Mesothelial cell of epicardium (in vitro differentiated cells): ENCODE measurements at regions not wholly inside any gene's neighbourhood (a gene's known extent, or its start where the extent isn't known, plus 50 kb on each side); places are given as distances from the start of the nearest gene placed in this dataset.

Source experiments
- DNase-seq, 2 experiments: peaks; one replicate each; pipeline ENCODE4 v3.0.0; 2021; ENCODE audit warnings: low spot score in 2 of 2; ENCODE audit not compliant: unreplicated experiment in 2 of 2
- H3K27ac Mint-ChIP-seq: 2 replicates; pipeline ENCODE4 v1.8.0; 2021; ENCODE audit warnings: mixed read lengths
- H3K27me3 Mint-ChIP-seq: 2 replicates; pipeline ENCODE4 v1.8.0; 2021; ENCODE audit warnings: low read depth, mixed read lengths
- H3K36me3 Mint-ChIP-seq: 2 replicates; pipeline ENCODE4 v1.8.0; 2021; ENCODE audit warnings: mixed read lengths
- H3K4me1 Mint-ChIP-seq: 2 replicates; pipeline ENCODE4 v1.8.0; 2021; ENCODE audit warnings: mixed read lengths
- H3K4me3 Mint-ChIP-seq: 2 replicates; pipeline ENCODE4 v1.8.0; 2021; ENCODE audit warnings: mild to moderate bottlenecking, moderate library complexity, mixed read lengths
- H3K9me3 Mint-ChIP-seq: 2 replicates; pipeline ENCODE4 v1.8.0; 2021; ENCODE audit warnings: mixed read lengths
- CTCF ChIP-seq: fragments of 200-600 bp; sonication (generic); IDR thresholded peaks from one replicate; pipeline ENCODE4 v1.5.0; 2021; ENCODE audit warnings: antibody characterized with exemption; ENCODE audit not compliant: unreplicated experiment

GRCh38 chr9:7358876-7359275 is 440.7 kb downstream of the DMAC1 start:
- Mint-ChIP-seq H3K27ac (no peak overlapping the region), H3K4me1 (peaks cover 7% of the 10 kb centered on the region), H3K4me3 (no peak overlapping the region), H3K27me3 (no peaks in the 10 kb centered on the region), H3K9me3 (no peaks in the 10 kb centered on the region), H3K36me3 (no peaks in the 10 kb centered on the region)
- no peak for TF ChIP-seq CTCF
- no peak for DNase-seq

- Mint-ChIP-seq H3K9me3 (peaks cover 3% of the 10 kb centered on the region), H3K4me1 (no peaks in the 10 kb centered on the region), H3K36me3 (peaks cover 3% of the 10 kb centered on the region), H3K27me3 (no peaks in the 10 kb centered on the region), H3K4me3 (no peak overlapping the region), H3K27ac (no peak overlapping the region)
- no peak for DNase-seq
- no peak for TF ChIP-seq CTCF
Observed at GRCh38 chr9:7354704-7355103, 444.9 kb downstream of the DMAC1 start.

- no peak for TF ChIP-seq CTCF
- H3K27me3 Mint-ChIP-seq, result no peaks in the 10 kb centered on the region
- no peak overlapping the region for H3K4me3 Mint-ChIP-seq
- no peaks in the 10 kb centered on the region for H3K4me1 Mint-ChIP-seq
- no peak for DNase-seq
- peaks cover 19% of the 10 kb centered on the region for H3K9me3 Mint-ChIP-seq
- H3K36me3 Mint-ChIP-seq, result peaks cover 9% of the 10 kb centered on the region
- no peak overlapping the region for H3K27ac Mint-ChIP-seq
Observed at GRCh38 chr9:7348692-7349091, 450.9 kb downstream of the DMAC1 start.

- no peak for TF ChIP-seq CTCF
- peaks cover 9% of the 10 kb centered on the region for H3K36me3 Mint-ChIP-seq
- peaks cover 19% of the 10 kb centered on the region for H3K9me3 Mint-ChIP-seq
- no peak overlapping the region for H3K4me3 Mint-ChIP-seq
- no peak for DNase-seq
- no peaks in the 10 kb centered on the region for H3K27me3 Mint-ChIP-seq
- no peak overlapping the region for H3K27ac Mint-ChIP-seq
- H3K4me1 Mint-ChIP-seq, result no peaks in the 10 kb centered on the region
Observed at GRCh38 chr9:7347556-7347955, 452.0 kb downstream of the DMAC1 start.

- Mint-ChIP-seq H3K27me3 (no peaks in the 10 kb centered on the region), H3K27ac (no peak overlapping the region), H3K9me3 (peaks cover 19% of the 10 kb centered on the region), H3K4me3 (no peak overlapping the region), H3K36me3 (peaks cover 9% of the 10 kb centered on the region), H3K4me1 (peaks cover 7% of the 10 kb centered on the region)
- no peak for DNase-seq
- no peak for TF ChIP-seq CTCF
Observed at GRCh38 chr9:7346144-7346543, 453.4 kb downstream of the DMAC1 start.

GRCh38 chr9:7342736-7343135 is 456.8 kb downstream of the DMAC1 start:
- H3K36me3 Mint-ChIP-seq, result no peaks in the 10 kb centered on the region
- no peak for TF ChIP-seq CTCF
- H3K27me3 Mint-ChIP-seq, result no peaks in the 10 kb centered on the region

More at GRCh38 chr9:7342736-7343135, 456.8 kb downstream of the DMAC1 start:
- DNase-seq, result no peak
- Mint-ChIP-seq H3K27ac (no peak overlapping the region), H3K9me3 (peaks cover 3% of the 10 kb centered on the region), H3K4me1 (peaks cover 7% of the 10 kb centered on the region), H3K4me3 (no peak overlapping the region)
